ENCODE measurements at regions not wholly inside any gene's neighbourhood (a gene's known extent, or its start where the extent isn't known, plus 50 kb on each side); places are given as distances from the start of the nearest gene placed in this dataset.

DNA sequence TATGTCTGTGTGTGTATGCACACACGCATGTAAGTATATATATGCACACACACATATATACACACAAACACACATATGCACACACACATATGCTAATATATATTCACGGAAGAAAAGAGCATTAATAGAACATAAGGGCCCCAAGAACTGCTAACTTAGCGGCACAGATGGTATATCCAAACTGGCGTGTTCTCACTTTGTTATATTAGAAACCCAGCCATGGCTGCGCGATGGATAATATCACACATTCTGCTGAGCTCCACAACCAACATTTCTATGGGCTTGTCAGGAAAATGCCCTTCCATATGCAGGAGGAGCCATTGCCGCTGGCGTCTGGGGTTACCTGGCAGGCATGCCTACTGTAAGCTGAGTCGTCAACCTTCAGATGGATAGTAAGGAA, 122.1 kb downstream of the TTLL2 start:
- ChIA-PET CTCF (no interaction called here), RAD21 (ENCODE audit: low non-redundant PET in 1 of 2, low total read pairs in 2 of 2, uncharacterized antibody in 2 of 2, unreplicated experiment in 2 of 2) (no interaction called here), POLR2A (no interaction called here)
- Histone ChIP-seq H3K9me3 (ENCODE audit: control insufficient read depth in 1 of 2, insufficient read depth in 1 of 2, low read depth in 1 of 2, low read length in 2 of 2) (no peaks in the 10 kb centered on the region), H3K36me3 (ENCODE audit: control insufficient read depth in 1 of 2, insufficient read depth in 2 of 2, low read length in 2 of 2) (no peaks in the 10 kb centered on the region), H3K4me3 (replicated peaks in 1 of 2; ENCODE audit: low read depth in 1 of 2, low read length in 2 of 2) (no peak overlapping the region), H3K9ac (ENCODE audit: low read length) (no peak overlapping the region), H2AFZ (ENCODE audit: low read depth, low read length, poor library complexity, severe bottlenecking) (no peak overlapping the region), H3K27me3 (ENCODE audit: insufficient read depth, low read length) (peaks cover 19% of the 10 kb centered on the region; the same call in 1 of the 2 replicates), H3K27ac (ENCODE audit: low read depth, low read length) (no peak overlapping the region), H4K20me1 (ENCODE audit: insufficient read depth) (no peaks in the 10 kb centered on the region), H3K79me2 (ENCODE audit: insufficient read depth, low read length) (no peaks in the 10 kb centered on the region), H3K4me2 (ENCODE audit: low read length) (no peak overlapping the region), H3K9me2 (ENCODE audit: insufficient read depth) (no peaks in the 10 kb centered on the region), H3K4me1 (ENCODE audit: control insufficient read depth in 1 of 2, insufficient read depth in 2 of 2, low read length in 2 of 2) (no peaks in the 10 kb centered on the region)
- DNase-seq (ENCODE audit: low read depth, low spot score) (no peak), ATAC-seq (no peak)
- intact Hi-C loops (cut with micrococcal nuclease) = no loop called here
- TF ChIP-seq ZNF274 (IDR thresholded peaks at IDR 0.05; ENCODE audit: low read depth, low read length) = no peak
- TF ChIP-seq JUND (IDR thresholded peaks at IDR 0.05) = no peak
- TF ChIP-seq YY1 (IDR thresholded peaks at IDR 0.05; ENCODE audit: extremely low read depth, insufficient replicate concordance, low read depth, low read length) = no peak
- no peak for TF ChIP-seq SRF (IDR thresholded peaks at IDR 0.05; ENCODE audit: low read depth)
- TF ChIP-seq SIN3A (IDR thresholded peaks at IDR 0.05; ENCODE audit: low read depth) = no peak
- TF ChIP-seq POLR2A (IDR thresholded peaks at IDR 0.05; ENCODE audit: borderline replicate concordance, extremely low read depth, insufficient read depth, insufficient read length) = no peak
- TF ChIP-seq RAD21 (IDR thresholded peaks at IDR 0.05; ENCODE audit: low read depth) = no peak
- TF ChIP-seq CBX3 (IDR thresholded peaks at IDR 0.05; ENCODE audit: low read depth) = no peak
- no peak for TF ChIP-seq EGR1 (IDR thresholded peaks at IDR 0.05; ENCODE audit: low read depth)
- TF ChIP-seq FOSL1 (IDR thresholded peaks at IDR 0.05; ENCODE audit: low read depth) = no peak
- TF ChIP-seq, protein P1, sequence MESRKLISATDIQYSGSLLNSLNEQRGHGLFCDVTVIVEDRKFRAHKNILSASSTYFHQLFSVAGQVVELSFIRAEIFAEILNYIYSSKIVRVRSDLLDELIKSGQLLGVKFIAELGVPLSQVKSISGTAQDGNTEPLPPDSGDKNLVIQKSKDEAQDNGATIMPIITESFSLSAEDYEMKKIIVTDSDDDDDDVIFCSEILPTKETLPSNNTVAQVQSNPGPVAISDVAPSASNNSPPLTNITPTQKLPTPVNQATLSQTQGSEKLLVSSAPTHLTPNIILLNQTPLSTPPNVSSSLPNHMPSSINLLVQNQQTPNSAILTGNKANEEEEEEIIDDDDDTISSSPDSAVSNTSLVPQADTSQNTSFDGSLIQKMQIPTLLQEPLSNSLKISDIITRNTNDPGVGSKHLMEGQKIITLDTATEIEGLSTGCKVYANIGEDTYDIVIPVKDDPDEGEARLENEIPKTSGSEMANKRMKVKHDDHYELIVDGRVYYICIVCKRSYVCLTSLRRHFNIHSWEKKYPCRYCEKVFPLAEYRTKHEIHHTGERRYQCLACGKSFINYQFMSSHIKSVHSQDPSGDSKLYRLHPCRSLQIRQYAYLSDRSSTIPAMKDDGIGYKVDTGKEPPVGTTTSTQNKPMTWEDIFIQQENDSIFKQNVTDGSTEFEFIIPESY (IDR thresholded peaks at IDR 0.05; ENCODE audit: extremely low read depth, insufficient replicate concordance, low read length) = no peak
- TF ChIP-seq TCF7L2 (IDR thresholded peaks at IDR 0.05; ENCODE audit: borderline replicate concordance, extremely low read depth, insufficient read depth, insufficient read length) = no peak
- TF ChIP-seq, protein P2, sequence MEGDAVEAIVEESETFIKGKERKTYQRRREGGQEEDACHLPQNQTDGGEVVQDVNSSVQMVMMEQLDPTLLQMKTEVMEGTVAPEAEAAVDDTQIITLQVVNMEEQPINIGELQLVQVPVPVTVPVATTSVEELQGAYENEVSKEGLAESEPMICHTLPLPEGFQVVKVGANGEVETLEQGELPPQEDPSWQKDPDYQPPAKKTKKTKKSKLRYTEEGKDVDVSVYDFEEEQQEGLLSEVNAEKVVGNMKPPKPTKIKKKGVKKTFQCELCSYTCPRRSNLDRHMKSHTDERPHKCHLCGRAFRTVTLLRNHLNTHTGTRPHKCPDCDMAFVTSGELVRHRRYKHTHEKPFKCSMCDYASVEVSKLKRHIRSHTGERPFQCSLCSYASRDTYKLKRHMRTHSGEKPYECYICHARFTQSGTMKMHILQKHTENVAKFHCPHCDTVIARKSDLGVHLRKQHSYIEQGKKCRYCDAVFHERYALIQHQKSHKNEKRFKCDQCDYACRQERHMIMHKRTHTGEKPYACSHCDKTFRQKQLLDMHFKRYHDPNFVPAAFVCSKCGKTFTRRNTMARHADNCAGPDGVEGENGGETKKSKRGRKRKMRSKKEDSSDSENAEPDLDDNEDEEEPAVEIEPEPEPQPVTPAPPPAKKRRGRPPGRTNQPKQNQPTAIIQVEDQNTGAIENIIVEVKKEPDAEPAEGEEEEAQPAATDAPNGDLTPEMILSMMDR (IDR thresholded peaks at IDR 0.05 in 2 of 3, conservative IDR thresholded peaks at IDR 0.05 in 1 of 3; ENCODE audit: borderline replicate concordance in 1 of 3, insufficient read depth in 1 of 3, low read depth in 2 of 3, low read length in 2 of 3) = no peak
- BruUV-seq (replicated peaks) = no TSS peak

Measured in HCT116 (cell line).